ENCODE measurements at regions not wholly inside any gene's neighbourhood (a gene's known extent, or its start where the extent isn't known, plus 50 kb on each side); places are given as distances from the start of the nearest gene placed in this dataset.

GRCh38 chr14:62329427-62329826 lies 567.2 kb downstream of the SNAPC1 start:
- no peak overlapping the region for H3K27ac Mint-ChIP-seq (ENCODE audit: unreplicated experiment)
- H3K27me3 Mint-ChIP-seq (ENCODE audit: unreplicated experiment), result no peaks in the 10 kb centered on the region
- H3K36me3 Mint-ChIP-seq (ENCODE audit: unreplicated experiment), result no peaks in the 10 kb centered on the region
- H3K4me3 Mint-ChIP-seq (ENCODE audit: unreplicated experiment), result no peak overlapping the region
- no peak for DNase-seq (ENCODE audit: extremely low spot score, unreplicated experiment)
- H3K9me3 Mint-ChIP-seq (ENCODE audit: unreplicated experiment), result peaks cover 14% of the 10 kb centered on the region
- no peaks in the 10 kb centered on the region for H3K4me1 Mint-ChIP-seq (ENCODE audit: unreplicated experiment)
- TF ChIP-seq, protein P1, sequence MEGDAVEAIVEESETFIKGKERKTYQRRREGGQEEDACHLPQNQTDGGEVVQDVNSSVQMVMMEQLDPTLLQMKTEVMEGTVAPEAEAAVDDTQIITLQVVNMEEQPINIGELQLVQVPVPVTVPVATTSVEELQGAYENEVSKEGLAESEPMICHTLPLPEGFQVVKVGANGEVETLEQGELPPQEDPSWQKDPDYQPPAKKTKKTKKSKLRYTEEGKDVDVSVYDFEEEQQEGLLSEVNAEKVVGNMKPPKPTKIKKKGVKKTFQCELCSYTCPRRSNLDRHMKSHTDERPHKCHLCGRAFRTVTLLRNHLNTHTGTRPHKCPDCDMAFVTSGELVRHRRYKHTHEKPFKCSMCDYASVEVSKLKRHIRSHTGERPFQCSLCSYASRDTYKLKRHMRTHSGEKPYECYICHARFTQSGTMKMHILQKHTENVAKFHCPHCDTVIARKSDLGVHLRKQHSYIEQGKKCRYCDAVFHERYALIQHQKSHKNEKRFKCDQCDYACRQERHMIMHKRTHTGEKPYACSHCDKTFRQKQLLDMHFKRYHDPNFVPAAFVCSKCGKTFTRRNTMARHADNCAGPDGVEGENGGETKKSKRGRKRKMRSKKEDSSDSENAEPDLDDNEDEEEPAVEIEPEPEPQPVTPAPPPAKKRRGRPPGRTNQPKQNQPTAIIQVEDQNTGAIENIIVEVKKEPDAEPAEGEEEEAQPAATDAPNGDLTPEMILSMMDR (IDR thresholded peaks at IDR 0.05), result no peak

DNA sequence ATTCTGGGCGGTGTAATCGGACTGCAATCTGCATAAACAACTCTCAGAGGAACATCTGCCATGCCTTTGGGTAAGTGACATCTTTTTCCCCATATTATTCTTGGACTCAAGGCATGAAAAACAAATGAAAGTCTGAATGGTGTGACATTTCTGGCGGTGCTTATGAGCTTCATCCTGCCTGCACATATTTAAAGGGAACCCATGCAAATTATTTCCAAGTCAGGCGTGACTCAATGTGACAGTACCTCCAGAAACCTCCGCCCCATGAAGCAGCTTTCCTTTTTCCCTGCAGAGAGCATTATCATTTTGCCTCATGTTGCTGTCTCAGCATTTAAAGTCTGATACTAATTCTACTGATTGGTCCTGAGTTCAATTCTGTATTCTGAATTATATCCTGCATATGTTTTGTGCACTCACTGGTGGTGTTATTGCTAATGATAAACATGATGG lies 585.4 kb downstream of the SNAPC1 start:
- no peak for DNase-seq (ENCODE audit: extremely low spot score, unreplicated experiment)
- H3K27me3 Mint-ChIP-seq (ENCODE audit: unreplicated experiment), result no peaks in the 10 kb centered on the region
- no peak overlapping the region for H3K4me3 Mint-ChIP-seq (ENCODE audit: unreplicated experiment)
- TF ChIP-seq, protein P1 (IDR thresholded peaks at IDR 0.05), result no peak
- no peak overlapping the region for H3K27ac Mint-ChIP-seq (ENCODE audit: unreplicated experiment)
- H3K9me3 Mint-ChIP-seq (ENCODE audit: unreplicated experiment), result peaks cover 8% of the 10 kb centered on the region
- H3K36me3 Mint-ChIP-seq (ENCODE audit: unreplicated experiment), result peaks cover 3% of the 10 kb centered on the region
- H3K4me1 Mint-ChIP-seq (ENCODE audit: unreplicated experiment), result no peaks in the 10 kb centered on the region

- H3K9me3 Mint-ChIP-seq (ENCODE audit: unreplicated experiment), result peaks cover 25% of the 10 kb centered on the region
- H3K4me3 Mint-ChIP-seq (ENCODE audit: unreplicated experiment), result no peak overlapping the region
- DNase-seq (ENCODE audit: extremely low spot score, unreplicated experiment), result no peak
- peaks cover 5% of the 10 kb centered on the region for H3K27me3 Mint-ChIP-seq (ENCODE audit: unreplicated experiment)
- H3K4me1 Mint-ChIP-seq (ENCODE audit: unreplicated experiment), result no peaks in the 10 kb centered on the region
- no peak overlapping the region for H3K27ac Mint-ChIP-seq (ENCODE audit: unreplicated experiment)
- H3K36me3 Mint-ChIP-seq (ENCODE audit: unreplicated experiment), result peaks cover under 1% of the 10 kb centered on the region
- TF ChIP-seq, protein P1 (IDR thresholded peaks at IDR 0.05), result no peak
These were observed 595.1 kb downstream of the SNAPC1 start for GRCh38 chr14:62357362-62357761.

DNA sequence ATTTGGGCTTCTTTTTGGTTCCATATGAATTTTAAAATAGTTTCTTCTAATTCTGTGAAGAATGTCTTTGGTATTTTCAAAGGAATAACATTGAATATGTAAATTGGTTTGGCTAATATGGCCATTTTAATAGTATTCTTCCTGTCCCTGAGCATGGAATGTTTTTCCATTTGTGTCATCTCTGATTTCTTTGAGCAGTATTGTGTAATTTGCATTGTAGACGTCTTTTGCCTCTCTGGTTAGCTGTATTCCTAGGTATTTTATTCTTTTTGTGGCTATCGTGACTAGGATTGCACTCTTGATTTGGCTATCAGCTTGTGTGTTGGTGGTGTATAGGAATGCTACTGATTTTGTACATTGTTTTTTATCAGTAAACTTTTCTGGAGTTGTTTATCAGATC lies 601.9 kb downstream of the SNAPC1 start:
- no peak for DNase-seq (ENCODE audit: extremely low spot score, unreplicated experiment)
- Mint-ChIP-seq H3K27me3 (ENCODE audit: unreplicated experiment) (no peaks in the 10 kb centered on the region), H3K27ac (ENCODE audit: unreplicated experiment) (no peak overlapping the region), H3K4me1 (ENCODE audit: unreplicated experiment) (no peaks in the 10 kb centered on the region), H3K9me3 (ENCODE audit: unreplicated experiment) (peaks cover 6% of the 10 kb centered on the region), H3K4me3 (ENCODE audit: unreplicated experiment) (no peak overlapping the region), H3K36me3 (ENCODE audit: unreplicated experiment) (no peaks in the 10 kb centered on the region)
- TF ChIP-seq, protein P1 (IDR thresholded peaks at IDR 0.05), result no peak

DNA sequence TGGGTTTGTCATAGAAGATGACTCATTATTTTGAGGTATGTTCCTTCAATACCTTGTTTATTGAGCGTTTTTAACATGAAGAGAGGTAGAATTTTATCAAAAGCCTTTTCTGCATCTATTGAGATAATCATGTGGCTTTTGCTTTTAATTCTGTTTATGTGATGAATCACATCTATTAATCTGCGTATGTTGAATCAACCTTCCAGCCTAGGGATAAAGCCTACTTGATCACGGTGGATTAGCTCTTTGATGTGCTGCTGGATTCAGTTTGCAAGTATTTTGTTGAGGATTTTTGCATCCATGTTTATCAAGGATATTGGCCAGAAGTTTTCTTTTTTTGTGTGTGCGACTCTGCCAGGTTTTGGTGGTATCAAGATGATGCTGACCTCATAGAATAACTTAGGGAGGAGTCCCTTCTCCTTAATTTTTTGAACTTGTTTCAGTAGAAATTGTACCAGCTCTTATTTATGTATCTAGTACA lies 602.6 kb downstream of the SNAPC1 start:
- Mint-ChIP-seq H3K9me3 (ENCODE audit: unreplicated experiment) (peaks cover 6% of the 10 kb centered on the region), H3K27ac (ENCODE audit: unreplicated experiment) (no peak overlapping the region), H3K4me3 (ENCODE audit: unreplicated experiment) (no peak overlapping the region), H3K4me1 (ENCODE audit: unreplicated experiment) (no peaks in the 10 kb centered on the region), H3K36me3 (ENCODE audit: unreplicated experiment) (no peaks in the 10 kb centered on the region), H3K27me3 (ENCODE audit: unreplicated experiment) (no peaks in the 10 kb centered on the region)
- TF ChIP-seq, protein P1 (IDR thresholded peaks at IDR 0.05), result no peak
- DNase-seq (ENCODE audit: extremely low spot score, unreplicated experiment), result no peak
